ENCODE measurements at regions not wholly inside any gene's neighbourhood (a gene's known extent, or its start where the extent isn't known, plus 50 kb on each side); places are given as distances from the start of the nearest gene placed in this dataset.

DNA sequence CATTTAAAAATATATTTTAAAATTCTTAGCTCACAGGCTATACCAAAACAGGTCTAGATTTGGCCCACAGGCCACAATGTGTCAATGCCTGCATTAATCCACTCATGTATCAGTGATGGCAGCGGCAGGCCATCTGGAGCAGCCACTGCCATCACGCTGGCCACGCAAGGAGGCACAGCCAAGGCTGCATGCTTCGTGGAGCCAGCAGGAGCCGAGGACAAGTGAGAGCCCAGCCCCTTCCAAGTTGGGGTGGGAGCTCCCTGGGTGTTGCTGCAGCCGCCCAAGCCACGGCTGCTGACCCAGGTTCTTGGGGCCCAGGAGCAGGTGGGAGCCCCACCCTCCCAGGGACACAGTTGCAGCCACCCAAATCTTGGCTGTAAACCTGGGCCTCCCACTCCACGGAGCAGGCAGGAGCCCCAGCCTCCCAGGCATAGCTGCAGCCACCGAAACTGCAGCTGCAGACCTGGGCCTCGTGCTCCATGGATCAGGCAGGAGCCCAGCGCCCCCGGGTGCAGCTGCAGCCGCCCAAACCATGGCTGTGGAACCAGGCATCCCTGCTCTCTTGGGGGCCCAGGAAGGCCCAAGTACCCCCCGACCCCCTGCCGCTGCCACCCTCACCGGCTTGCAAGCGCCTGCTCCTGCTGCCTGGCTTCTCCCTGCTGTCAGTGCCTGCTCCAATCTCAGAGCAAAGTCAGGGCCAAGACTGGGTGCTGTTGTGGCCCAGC lies 87.3 kb upstream of the CACUL1 start:
- Mint-ChIP-seq H3K4me1 (peaks cover 5% of the 10 kb centered on the region), H3K4me3 (no peak overlapping the region), H3K27me3 (peaks cover 21% of the 10 kb centered on the region), H3K36me3 (ENCODE audit: insufficient read depth) (no peaks in the 10 kb centered on the region), H3K27ac (ENCODE audit: low read depth) (no peak overlapping the region), H3K9me3 (no peaks in the 10 kb centered on the region)
- DNase-seq (ENCODE audit: low spot score in 2 of 2): no peak
- ATAC-seq (replicated peaks; ENCODE audit: extremely low read depth, poor library complexity, severe bottlenecking): no peak

- Mint-ChIP-seq H3K4me3 (no peak overlapping the region), H3K9me3 (no peaks in the 10 kb centered on the region), H3K27me3 (peaks cover 21% of the 10 kb centered on the region), H3K4me1 (peaks cover 5% of the 10 kb centered on the region), H3K36me3 (ENCODE audit: insufficient read depth) (no peaks in the 10 kb centered on the region), H3K27ac (ENCODE audit: low read depth) (no peak overlapping the region)
- ATAC-seq (replicated peaks; ENCODE audit: extremely low read depth, poor library complexity, severe bottlenecking): no peak
- DNase-seq (ENCODE audit: low spot score in 2 of 2): no peak
These were observed 88.3 kb upstream of the CACUL1 start for GRCh38 chr10:118842843-118843624.

DNA sequence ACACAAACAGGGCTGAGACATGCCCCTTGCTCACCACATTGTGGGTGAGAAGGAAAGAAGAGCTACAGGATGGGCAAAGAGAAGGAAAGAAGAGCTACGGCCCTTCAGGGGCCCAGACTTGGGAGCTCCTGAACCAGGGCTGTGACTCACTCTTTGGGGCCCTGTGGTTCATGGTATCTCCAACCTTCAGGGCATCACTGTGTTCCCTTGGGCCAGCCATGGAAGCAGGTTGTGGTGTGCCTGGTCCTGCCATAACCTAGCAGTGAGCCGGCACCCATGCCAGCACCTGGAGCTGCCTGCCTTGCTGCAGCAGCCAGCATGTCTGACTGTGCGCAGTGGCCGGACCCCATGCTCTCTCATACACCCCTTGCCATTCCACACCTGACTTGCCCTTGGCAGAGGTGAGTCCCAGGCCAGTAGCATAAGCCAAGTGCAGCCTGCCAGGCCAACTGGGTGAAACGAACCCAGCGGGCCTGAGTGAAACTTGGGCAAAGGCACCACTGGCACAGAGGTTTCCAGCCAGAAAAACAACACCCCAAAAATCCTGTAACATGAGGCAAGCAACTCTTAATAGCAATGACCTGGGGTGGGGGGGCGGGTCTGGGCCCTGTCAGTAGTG lies 89.0 kb upstream of the CACUL1 start:
- Mint-ChIP-seq H3K27me3 (peaks cover 21% of the 10 kb centered on the region), H3K4me3 (no peak overlapping the region), H3K27ac (ENCODE audit: low read depth) (no peak overlapping the region), H3K4me1 (peaks cover 5% of the 10 kb centered on the region), H3K36me3 (ENCODE audit: insufficient read depth) (no peaks in the 10 kb centered on the region), H3K9me3 (no peaks in the 10 kb centered on the region)
- DNase-seq (ENCODE audit: low spot score in 2 of 2) (no peak), ATAC-seq (replicated peaks; ENCODE audit: extremely low read depth, poor library complexity, severe bottlenecking) (no peak)

- Mint-ChIP-seq H3K4me1 (peaks cover 2% of the 10 kb centered on the region), H3K9me3 (no peaks in the 10 kb centered on the region), H3K36me3 (ENCODE audit: insufficient read depth) (no peaks in the 10 kb centered on the region), H3K27me3 (peaks cover 21% of the 10 kb centered on the region), H3K4me3 (no peak overlapping the region), H3K27ac (ENCODE audit: low read depth) (no peak overlapping the region)
- DNase-seq (ENCODE audit: low spot score in 2 of 2) (no peak), ATAC-seq (replicated peaks; ENCODE audit: extremely low read depth, poor library complexity, severe bottlenecking) (no peak)
These were observed 90.2 kb upstream of the CACUL1 start for GRCh38 chr10:118844731-118845521.

- H3K27ac Mint-ChIP-seq (ENCODE audit: low read depth): no peak overlapping the region
- peaks cover 21% of the 10 kb centered on the region for H3K27me3 Mint-ChIP-seq
- DNase-seq (ENCODE audit: low spot score in 2 of 2) (no peak), ATAC-seq (replicated peaks; ENCODE audit: extremely low read depth, poor library complexity, severe bottlenecking) (no peak)
- H3K4me1 Mint-ChIP-seq: no peaks in the 10 kb centered on the region
- no peak overlapping the region for H3K4me3 Mint-ChIP-seq
- no peaks in the 10 kb centered on the region for H3K9me3 Mint-ChIP-seq
- H3K36me3 Mint-ChIP-seq (ENCODE audit: insufficient read depth): no peaks in the 10 kb centered on the region
These were observed 91.0 kb upstream of the CACUL1 start for GRCh38 chr10:118845776-118846175.

- Mint-ChIP-seq H3K4me1 (no peaks in the 10 kb centered on the region), H3K9me3 (no peaks in the 10 kb centered on the region), H3K27ac (ENCODE audit: low read depth) (no peak overlapping the region), H3K4me3 (no peak overlapping the region), H3K36me3 (ENCODE audit: insufficient read depth) (no peaks in the 10 kb centered on the region), H3K27me3 (peaks cover 31% of the 10 kb centered on the region)
- ATAC-seq (replicated peaks; ENCODE audit: extremely low read depth, poor library complexity, severe bottlenecking) (no peak), DNase-seq (ENCODE audit: low spot score in 2 of 2) (peak; percentile 28)
These were observed 95.8 kb upstream of the CACUL1 start for GRCh38 chr10:118850418-118851061.

DNA sequence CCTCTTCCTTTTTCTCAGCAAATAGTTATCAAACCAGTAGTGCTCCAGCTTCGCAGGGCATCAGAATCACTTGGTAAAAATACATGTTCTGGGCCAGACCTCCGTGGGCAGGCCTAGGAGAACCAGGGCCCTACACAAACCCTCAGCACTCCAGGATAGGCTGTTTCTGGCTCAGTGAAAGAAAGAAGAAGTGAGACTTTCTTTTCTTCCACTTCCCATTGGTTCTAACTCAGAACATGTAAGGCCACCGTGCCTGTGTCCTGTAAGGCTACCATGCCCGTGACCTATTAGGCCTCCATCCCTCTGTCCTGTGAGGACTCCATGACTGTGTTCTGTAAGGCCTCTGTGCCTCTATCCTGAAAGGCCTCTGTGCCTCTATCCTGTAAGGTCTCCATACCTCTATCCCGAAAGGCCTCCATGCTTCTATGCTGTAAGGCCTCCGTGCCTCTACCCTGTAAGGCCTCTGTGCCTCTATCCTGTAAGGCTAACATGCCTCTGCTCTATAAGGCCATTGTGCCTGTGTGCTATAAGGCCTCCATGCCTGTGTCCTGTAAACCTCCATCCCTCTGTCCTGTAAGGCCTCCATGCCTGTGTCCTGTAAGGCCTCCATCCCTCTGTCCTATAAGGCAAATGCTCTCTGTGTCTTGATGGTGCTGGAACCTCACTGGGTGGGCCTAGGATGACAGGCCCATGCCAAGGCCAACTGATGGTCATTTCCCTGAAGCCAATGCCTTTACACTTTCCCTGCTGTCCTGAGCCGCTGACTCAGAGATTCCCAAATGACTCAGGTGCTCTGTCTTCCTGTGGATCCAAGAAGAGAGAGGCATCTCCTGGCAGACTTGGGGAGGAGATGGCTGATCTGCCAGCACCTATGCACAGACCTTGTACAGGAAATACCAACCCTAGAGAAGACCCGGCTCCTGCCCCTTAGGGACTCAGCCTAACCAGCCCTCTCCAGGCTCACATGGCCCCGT lies 96.6 kb upstream of the CACUL1 start:
- no peak for DNase-seq (ENCODE audit: low spot score in 2 of 2)
- Mint-ChIP-seq H3K27ac (ENCODE audit: low read depth) (no peak overlapping the region), H3K36me3 (ENCODE audit: insufficient read depth) (no peaks in the 10 kb centered on the region), H3K4me3 (no peak overlapping the region), H3K9me3 (no peaks in the 10 kb centered on the region), H3K27me3 (peaks cover 27% of the 10 kb centered on the region), H3K4me1 (no peaks in the 10 kb centered on the region)
- no peak for ATAC-seq (replicated peaks; ENCODE audit: extremely low read depth, poor library complexity, severe bottlenecking)

- ATAC-seq (replicated peaks; ENCODE audit: extremely low read depth, poor library complexity, severe bottlenecking) (no peak), DNase-seq (ENCODE audit: low spot score in 2 of 2) (no peak)
- H3K9me3 Mint-ChIP-seq: no peaks in the 10 kb centered on the region
- no peaks in the 10 kb centered on the region for H3K36me3 Mint-ChIP-seq (ENCODE audit: insufficient read depth)
- no peak overlapping the region for H3K4me3 Mint-ChIP-seq
- H3K4me1 Mint-ChIP-seq: no peaks in the 10 kb centered on the region
- peaks cover 25% of the 10 kb centered on the region for H3K27me3 Mint-ChIP-seq
- no peak overlapping the region for H3K27ac Mint-ChIP-seq (ENCODE audit: low read depth)
These were observed 99.1 kb upstream of the CACUL1 start for GRCh38 chr10:118853916-118854315.

DNA sequence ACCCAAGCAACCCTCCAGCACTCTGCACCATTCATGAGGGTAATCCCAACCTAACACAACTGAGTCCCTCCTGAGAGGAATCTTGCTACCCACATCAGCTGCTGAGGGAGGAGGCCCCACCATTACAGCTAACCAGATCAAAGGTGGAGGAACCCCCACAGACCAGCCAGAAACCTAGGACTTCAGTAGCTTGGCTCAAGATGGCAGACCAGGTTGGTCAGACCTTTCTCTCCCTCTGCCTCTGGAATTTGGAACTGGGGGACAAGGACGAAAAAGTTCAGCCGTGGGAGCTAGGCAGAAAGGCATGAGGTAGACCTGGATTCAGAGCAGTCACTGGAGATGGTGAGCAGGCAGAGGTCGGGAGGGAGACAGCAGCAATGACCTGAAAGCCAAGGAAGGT lies 101.3 kb upstream of the CACUL1 start:
- Mint-ChIP-seq H3K9me3 (no peaks in the 10 kb centered on the region), H3K36me3 (ENCODE audit: insufficient read depth) (no peaks in the 10 kb centered on the region), H3K27me3 (peaks cover 25% of the 10 kb centered on the region), H3K4me3 (no peak overlapping the region), H3K27ac (ENCODE audit: low read depth) (no peak overlapping the region), H3K4me1 (no peaks in the 10 kb centered on the region)
- DNase-seq (ENCODE audit: low spot score in 2 of 2): no peak
- ATAC-seq (replicated peaks; ENCODE audit: extremely low read depth, poor library complexity, severe bottlenecking): no peak

DNA sequence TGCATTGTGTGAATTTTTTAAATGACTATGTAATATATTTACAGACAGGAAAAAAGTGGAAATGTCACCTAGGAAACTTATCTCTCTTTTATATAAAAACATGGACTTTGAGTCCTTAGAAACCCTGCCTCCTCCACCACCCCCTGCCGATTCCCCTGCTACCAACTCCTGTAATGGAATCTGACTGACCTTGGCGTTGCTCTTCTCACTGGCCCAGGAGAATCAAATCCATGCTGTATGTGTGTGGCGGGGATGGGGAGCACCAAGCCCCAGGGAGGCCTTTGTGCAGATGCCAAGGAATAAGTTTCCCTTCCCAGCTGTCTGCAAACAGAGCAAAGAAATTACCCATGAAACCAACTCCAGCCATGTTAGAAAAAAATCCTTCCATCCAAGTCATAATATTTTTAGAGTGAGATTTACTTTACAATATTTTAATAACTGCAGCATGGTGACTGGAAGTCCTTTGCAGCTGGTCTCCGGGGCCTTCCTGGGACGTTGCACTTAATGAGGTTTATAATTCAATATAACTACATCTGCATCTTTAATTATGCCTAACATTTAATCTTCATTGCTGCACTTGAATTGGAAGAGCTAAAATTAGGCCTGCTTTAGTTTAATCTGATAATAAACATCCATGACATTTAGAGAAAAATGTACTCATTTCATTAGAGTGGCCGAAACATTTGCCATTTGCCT lies 111.4 kb upstream of the CACUL1 start:
- peaks cover 6% of the 10 kb centered on the region for H3K9me3 Mint-ChIP-seq
- H3K27ac Mint-ChIP-seq (ENCODE audit: low read depth): no peak overlapping the region
- ATAC-seq (replicated peaks; ENCODE audit: extremely low read depth, poor library complexity, severe bottlenecking) (no peak), DNase-seq (ENCODE audit: low spot score in 2 of 2) (no peak)
- H3K4me3 Mint-ChIP-seq: no peak overlapping the region
- peaks cover 2% of the 10 kb centered on the region for H3K36me3 Mint-ChIP-seq (ENCODE audit: insufficient read depth)
- no peaks in the 10 kb centered on the region for H3K4me1 Mint-ChIP-seq
- peaks cover 27% of the 10 kb centered on the region for H3K27me3 Mint-ChIP-seq

DNA sequence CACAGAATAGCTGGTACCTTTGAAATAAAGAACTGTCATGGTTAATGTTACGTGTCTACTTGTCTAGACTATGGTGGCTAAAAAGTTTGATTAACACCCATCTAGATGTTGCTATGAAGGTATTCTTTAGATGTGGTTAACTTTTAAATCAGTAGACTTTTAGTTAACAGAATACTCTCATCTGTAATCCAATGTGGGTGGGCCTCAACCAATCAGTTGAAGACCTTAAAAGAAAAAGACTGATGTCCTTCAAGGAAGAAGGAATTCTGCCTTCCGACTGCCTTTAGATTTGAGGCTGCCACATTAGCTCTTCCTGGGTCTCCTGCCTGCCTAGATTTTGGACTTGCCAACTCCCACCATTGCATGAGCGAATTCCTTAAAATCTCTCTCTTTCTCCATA lies 113.0 kb upstream of the CACUL1 start:
- Mint-ChIP-seq H3K4me1 (no peaks in the 10 kb centered on the region), H3K27me3 (peaks cover 28% of the 10 kb centered on the region), H3K9me3 (no peaks in the 10 kb centered on the region), H3K27ac (ENCODE audit: low read depth) (no peak overlapping the region), H3K36me3 (ENCODE audit: insufficient read depth) (peaks cover 2% of the 10 kb centered on the region), H3K4me3 (no peak overlapping the region)
- DNase-seq (ENCODE audit: low spot score in 2 of 2): no peak
- ATAC-seq (replicated peaks; ENCODE audit: extremely low read depth, poor library complexity, severe bottlenecking): no peak

Data from central memory CD8-positive, alpha-beta T cell (primary cell).